ENCODE measurements at regions not wholly inside any gene's neighbourhood (a gene's known extent, or its start where the extent isn't known, plus 50 kb on each side); places are given as distances from the start of the nearest gene placed in this dataset.

GRCh38 chr5:56433039-56433617 is 200.0 kb upstream of the ANKRD55 start:
- no peak for DNase-seq
- Histone ChIP-seq H3K27ac (no peak overlapping the region), H3K36me3 (ENCODE audit: low read depth, missing control alignments) (no peaks in the 10 kb centered on the region), H3K4me1 (no peaks in the 10 kb centered on the region), H3K27me3 (no peaks in the 10 kb centered on the region), H3K4me3 (no peak overlapping the region), H3K9me3 (no peaks in the 10 kb centered on the region)
- TF ChIP-seq CTCF (IDR thresholded peaks at IDR 0.05) (no peak), POLR2A (IDR thresholded peaks at IDR 0.05) (no peak)
- 63 to 74% methylated on average over 2 of the region's 2 CpGs for WGBS, 2 donors
- intact Hi-C loops (cut with DNase I; ENCODE audit: low total_unique reads), result no loop called here

GRCh38 chr5:56432321-56432720 is 199.2 kb upstream of the ANKRD55 start:
- intact Hi-C loops (cut with DNase I; ENCODE audit: low total_unique reads), result no loop called here
- TF ChIP-seq POLR2A (IDR thresholded peaks at IDR 0.05), result no peak
- TF ChIP-seq CTCF (IDR thresholded peaks at IDR 0.05), result no peak
- DNase-seq, result no peak
- Histone ChIP-seq H3K27me3 (no peaks in the 10 kb centered on the region), H3K4me3 (no peak overlapping the region), H3K27ac (no peak overlapping the region), H3K4me1 (no peaks in the 10 kb centered on the region), H3K36me3 (ENCODE audit: low read depth, missing control alignments) (no peaks in the 10 kb centered on the region), H3K9me3 (no peaks in the 10 kb centered on the region)

GRCh38 chr5:56430422-56430821 is 197.3 kb upstream of the ANKRD55 start:
- no peaks in the 10 kb centered on the region for H3K36me3 ChIP-seq (ENCODE audit: low read depth, missing control alignments)
- no peak overlapping the region for H3K4me3 ChIP-seq
- WGBS, 2 donors, result 83 to 93% methylated on average over 1 of the region's 1 CpG
- no peak for DNase-seq
- H3K4me1 ChIP-seq, result no peaks in the 10 kb centered on the region
- TF ChIP-seq POLR2A (IDR thresholded peaks at IDR 0.05) (no peak), CTCF (IDR thresholded peaks at IDR 0.05) (no peak)
- no peaks in the 10 kb centered on the region for H3K27me3 ChIP-seq
- intact Hi-C loops (cut with DNase I; ENCODE audit: low total_unique reads), result no loop called here
- no peak overlapping the region for H3K27ac ChIP-seq
- no peaks in the 10 kb centered on the region for H3K9me3 ChIP-seq

GRCh38 chr5:56429110-56429561 is 196.0 kb upstream of the ANKRD55 start:
- 72 to 88% methylated on average over 4 to 6 of the region's 6 CpGs for WGBS, 2 donors
- no peaks in the 10 kb centered on the region for H3K36me3 ChIP-seq (ENCODE audit: low read depth, missing control alignments)
- H3K4me1 ChIP-seq, result no peaks in the 10 kb centered on the region
- H3K4me3 ChIP-seq, result no peak overlapping the region
- no peaks in the 10 kb centered on the region for H3K27me3 ChIP-seq
- DNase-seq, result no peak
- no peak for TF ChIP-seq CTCF (IDR thresholded peaks at IDR 0.05)
- no peak for TF ChIP-seq POLR2A (IDR thresholded peaks at IDR 0.05)
- H3K9me3 ChIP-seq, result no peaks in the 10 kb centered on the region
- H3K27ac ChIP-seq, result no peak overlapping the region
- intact Hi-C loops (cut with DNase I; ENCODE audit: low total_unique reads), result no loop called here

- Histone ChIP-seq H3K27ac (no peak overlapping the region), H3K36me3 (ENCODE audit: low read depth, missing control alignments) (no peaks in the 10 kb centered on the region), H3K9me3 (no peaks in the 10 kb centered on the region), H3K27me3 (no peaks in the 10 kb centered on the region), H3K4me3 (no peak overlapping the region), H3K4me1 (no peaks in the 10 kb centered on the region)
- intact Hi-C loops (cut with DNase I; ENCODE audit: low total_unique reads), result no loop called here
- no peak for DNase-seq
- WGBS, 2 donors, result 68 to 71% methylated on average over 4 of the region's 4 CpGs
- TF ChIP-seq CTCF (IDR thresholded peaks at IDR 0.05) (no peak), POLR2A (IDR thresholded peaks at IDR 0.05) (no peak)
Measured at GRCh38 chr5:56426693-56427092, 193.6 kb upstream of the ANKRD55 start.

Data from testis (tissue), 2 donors.